Esophagus muscularis mucosa (tissue), 4 donors: ENCODE measurements at regions not wholly inside any gene's neighbourhood (a gene's known extent, or its start where the extent isn't known, plus 50 kb on each side); places are given as distances from the start of the nearest gene placed in this dataset.
"Not testable (repeated sequence)": the region's sequence is repeated elsewhere in the genome, so short reads cannot be mapped to it uniquely, and the experiment has no call there.

Source experiments
- DNase-seq: peaks from one replicate; pipeline ENCODE4 v3.0.0-alpha.2; 2017; ENCODE audit errors: extremely low spot score
- H3K27ac ChIP-seq, 4 donors: fragments of 200-600 bp; sonication (generic); replicated peaks in 1 of 4; 1 replicate in 3 of 4; 2 replicates in 1 of 4; pipeline ENCODE4 v1.5.1; 2016 to 2019; ENCODE audit warnings: mild to moderate bottlenecking in 1 of 4
- H3K27me3 ChIP-seq, 4 donors: fragments of 200-600 bp; sonication (generic); one replicate each; pipeline versions ENCODE4 v1.5.1 to v1.6.0; 2016 to 2019
- H3K36me3 ChIP-seq, 4 donors: fragments of 200-600 bp; sonication (generic); one replicate each; pipeline ENCODE4 v1.5.1; 2016 to 2019
- H3K4me1 ChIP-seq, 4 donors: fragments of 200-600 bp; sonication (generic); one replicate each; pipeline ENCODE4 v1.5.1; 2016 to 2019
- H3K4me3 ChIP-seq, 4 donors: fragments of 200-600 bp; sonication (generic); 1 replicate in 2 of 4; 2 replicates in 2 of 4; pipeline ENCODE4 v1.5.1; 2016 to 2019; ENCODE audit warnings: mild to moderate bottlenecking in 4 of 4, moderate library complexity in 1 of 4
- H3K9me3 ChIP-seq, 4 donors: fragments of 200-600 bp; sonication (generic); 1 replicate in 3 of 4; 2 replicates in 1 of 4; pipeline ENCODE4 v1.5.1; 2016 to 2019
- EP300 ChIP-seq: sonication (generic); formaldehyde crosslinking; IDR thresholded peaks from one replicate; pipeline ENCODE4 v1.6.1; 2017; ENCODE audit warnings: antibody characterized with exemption
- POLR2A ChIP-seq: fragments of 450-650 bp; IDR thresholded peaks from one replicate; pipeline ENCODE4 v1.6.1; 2017; ENCODE audit warnings: antibody characterized with exemption, moderate library complexity, mild to moderate bottlenecking, low read depth
- POLR2AphosphoS5 ChIP-seq, 2 donors: sonication (generic); formaldehyde crosslinking; IDR thresholded peaks; one replicate each; pipeline ENCODE4 v1.6.1; 2017; ENCODE audit warnings: antibody characterized with exemption in 2 of 2
- WGBS: methylation state at CpG from one replicate; pipeline ENCODE4 v1.1.5; 2018; 5-methylcytosine and 5-hydroxymethylcytosine counted together
- intact Hi-C: fragments of 100-400 bp; cut with DNase I; formaldehyde crosslinking; loops from one replicate; pipeline ENCODE4 v1.15.1; 2023
- TF ChIP-seq, protein P1 (sequence below), 3 experiments: fragments of 200-600 bp in 2 of 3; fragments of 450-650 bp in 1 of 3; sonication (generic) in 2 of 3; IDR thresholded peaks; one replicate each; pipeline ENCODE4 v1.5.1; 2017 to 2019; ENCODE audit warnings: antibody characterized with exemption in 3 of 3, mild to moderate bottlenecking in 2 of 3, moderate library complexity in 1 of 3

DNA sequence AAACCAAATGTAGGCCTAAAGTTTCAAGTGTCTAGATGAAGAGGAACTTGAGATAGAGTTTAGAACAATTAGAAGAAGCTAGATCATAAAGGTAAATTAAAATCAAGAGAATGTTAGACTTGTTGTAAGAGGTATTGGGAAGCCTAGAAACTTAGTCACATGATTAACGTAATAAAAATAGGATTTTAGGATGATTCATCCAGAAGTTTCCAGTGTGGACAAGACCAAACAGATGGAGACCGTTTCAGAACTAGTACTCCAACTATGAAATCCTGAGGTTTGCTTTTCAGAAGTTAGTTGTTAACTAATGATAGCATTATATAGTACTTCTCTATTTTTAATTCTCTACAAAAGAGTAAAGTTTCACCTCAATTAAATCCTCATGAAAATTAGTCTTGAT, 104.9 kb downstream of the MZT1 start:
- Histone ChIP-seq H3K4me3 (no peak overlapping the region), H3K4me1 (no peaks in the 10 kb centered on the region), H3K27me3 (peaks cover 0 to 4% (median 0%) of the 10 kb centered on the region in 4 donors), H3K36me3 (no peaks in the 10 kb centered on the region), H3K9me3 (no peaks in the 10 kb centered on the region), H3K27ac (no peak overlapping the region)
- TF ChIP-seq EP300 (no peak), POLR2A (no peak), POLR2AphosphoS5 (IDR thresholded peaks at IDR 0.05) (no peak)
- TF ChIP-seq, protein P1, sequence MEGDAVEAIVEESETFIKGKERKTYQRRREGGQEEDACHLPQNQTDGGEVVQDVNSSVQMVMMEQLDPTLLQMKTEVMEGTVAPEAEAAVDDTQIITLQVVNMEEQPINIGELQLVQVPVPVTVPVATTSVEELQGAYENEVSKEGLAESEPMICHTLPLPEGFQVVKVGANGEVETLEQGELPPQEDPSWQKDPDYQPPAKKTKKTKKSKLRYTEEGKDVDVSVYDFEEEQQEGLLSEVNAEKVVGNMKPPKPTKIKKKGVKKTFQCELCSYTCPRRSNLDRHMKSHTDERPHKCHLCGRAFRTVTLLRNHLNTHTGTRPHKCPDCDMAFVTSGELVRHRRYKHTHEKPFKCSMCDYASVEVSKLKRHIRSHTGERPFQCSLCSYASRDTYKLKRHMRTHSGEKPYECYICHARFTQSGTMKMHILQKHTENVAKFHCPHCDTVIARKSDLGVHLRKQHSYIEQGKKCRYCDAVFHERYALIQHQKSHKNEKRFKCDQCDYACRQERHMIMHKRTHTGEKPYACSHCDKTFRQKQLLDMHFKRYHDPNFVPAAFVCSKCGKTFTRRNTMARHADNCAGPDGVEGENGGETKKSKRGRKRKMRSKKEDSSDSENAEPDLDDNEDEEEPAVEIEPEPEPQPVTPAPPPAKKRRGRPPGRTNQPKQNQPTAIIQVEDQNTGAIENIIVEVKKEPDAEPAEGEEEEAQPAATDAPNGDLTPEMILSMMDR (IDR thresholded peaks at IDR 0.05), result no peak
- DNase-seq, result no peak
- 80% methylated on average over 2 of the region's 2 CpGs for WGBS
- intact Hi-C loops, result no loop called here

DNA sequence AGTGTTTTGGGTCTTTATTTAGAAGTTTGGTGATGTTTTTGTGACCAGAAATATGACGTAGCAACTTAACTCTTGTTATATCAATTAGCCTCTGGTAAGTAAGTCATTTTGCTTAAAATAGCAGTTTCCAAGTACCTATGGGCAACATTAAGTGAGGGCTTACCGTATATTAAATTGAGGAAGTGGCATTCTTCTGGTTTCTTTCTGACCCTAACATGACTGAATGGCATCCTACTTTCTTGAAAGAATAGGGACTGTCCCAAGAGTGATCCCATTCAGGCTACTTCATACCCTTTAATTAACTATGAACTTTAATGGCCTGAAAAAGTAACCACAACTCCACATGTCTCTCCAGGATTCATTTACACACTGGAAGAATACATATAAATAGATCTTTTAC, 106.6 kb downstream of the MZT1 start:
- no peak for TF ChIP-seq EP300
- TF ChIP-seq POLR2AphosphoS5 (IDR thresholded peaks at IDR 0.05), result no peak
- no peak for TF ChIP-seq POLR2A
- TF ChIP-seq, protein P1 (IDR thresholded peaks at IDR 0.05), result no peak
- no peak overlapping the region for H3K4me3 ChIP-seq
- intact Hi-C loops, result no loop called here
- no peak overlapping the region for H3K27ac ChIP-seq
- 77% methylated on average over 2 of the region's 2 CpGs for WGBS
- no peaks in the 10 kb centered on the region for H3K36me3 ChIP-seq
- H3K9me3 ChIP-seq, result no peaks in the 10 kb centered on the region
- H3K27me3 ChIP-seq, result peaks cover 0 to 2% (median 0%) of the 10 kb centered on the region in 4 donors
- DNase-seq, result no peak
- no peaks in the 10 kb centered on the region for H3K4me1 ChIP-seq

DNA sequence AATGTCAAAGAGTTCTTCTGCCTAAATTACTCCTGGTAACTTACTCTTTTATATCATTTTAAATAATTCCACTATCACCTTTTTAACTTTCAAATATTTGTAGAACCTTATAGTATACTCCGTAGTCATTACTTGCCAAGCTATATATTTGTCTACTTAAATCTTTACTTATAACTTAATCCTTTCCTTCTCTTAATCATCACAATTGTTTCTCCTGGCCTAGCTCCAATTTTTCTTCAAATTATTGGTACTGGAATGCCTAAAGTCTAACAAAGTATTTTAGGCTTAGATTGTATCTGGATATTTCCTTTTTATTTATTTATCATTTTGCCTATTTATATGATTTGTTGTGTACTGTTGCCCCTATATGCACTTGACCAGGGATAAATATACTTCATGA, 109.5 kb downstream of the MZT1 start:
- Histone ChIP-seq H3K36me3 (no peaks in the 10 kb centered on the region), H3K4me3 (no peak overlapping the region), H3K27me3 (no peaks in the 10 kb centered on the region), H3K4me1 (no peaks in the 10 kb centered on the region), H3K27ac (no peak overlapping the region), H3K9me3 (no peaks in the 10 kb centered on the region)
- no peak for TF ChIP-seq POLR2A
- TF ChIP-seq POLR2AphosphoS5 (IDR thresholded peaks at IDR 0.05), result no peak
- TF ChIP-seq, protein P1 (IDR thresholded peaks at IDR 0.05), result no peak
- 49% methylated on average over 1 of the region's 1 CpG for WGBS
- no peak for DNase-seq
- intact Hi-C loops, result no loop called here

DNA sequence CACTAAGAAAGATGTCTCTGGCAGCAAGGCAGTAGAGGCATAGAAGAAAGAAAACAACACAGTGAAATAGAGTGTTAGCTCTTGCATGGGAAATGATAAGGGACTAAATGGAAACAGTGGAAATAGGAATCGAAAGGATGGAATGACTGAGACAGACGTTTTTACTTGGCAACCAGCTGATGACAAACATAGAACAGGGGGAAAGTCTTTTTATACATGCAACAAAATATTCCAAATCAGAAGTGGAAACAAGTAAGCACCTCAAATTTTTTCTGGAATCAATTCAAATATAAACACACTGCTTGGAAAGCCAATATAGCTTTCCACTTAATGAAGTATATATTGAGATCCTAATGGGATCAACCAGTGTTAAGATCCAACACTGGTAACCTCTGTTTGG, 110.2 kb downstream of the MZT1 start:
- Histone ChIP-seq H3K36me3 (no peaks in the 10 kb centered on the region), H3K4me3 (no peak overlapping the region), H3K4me1 (no peaks in the 10 kb centered on the region), H3K27ac (no peak overlapping the region), H3K9me3 (no peaks in the 10 kb centered on the region), H3K27me3 (no peaks in the 10 kb centered on the region)
- no peak for DNase-seq
- intact Hi-C loops, result no loop called here
- TF ChIP-seq POLR2A (no peak), EP300 (no peak), POLR2AphosphoS5 (IDR thresholded peaks at IDR 0.05) (no peak)
- TF ChIP-seq, protein P1 (IDR thresholded peaks at IDR 0.05), result no peak
- 64% methylated on average over 2 of the region's 2 CpGs for WGBS

DNA sequence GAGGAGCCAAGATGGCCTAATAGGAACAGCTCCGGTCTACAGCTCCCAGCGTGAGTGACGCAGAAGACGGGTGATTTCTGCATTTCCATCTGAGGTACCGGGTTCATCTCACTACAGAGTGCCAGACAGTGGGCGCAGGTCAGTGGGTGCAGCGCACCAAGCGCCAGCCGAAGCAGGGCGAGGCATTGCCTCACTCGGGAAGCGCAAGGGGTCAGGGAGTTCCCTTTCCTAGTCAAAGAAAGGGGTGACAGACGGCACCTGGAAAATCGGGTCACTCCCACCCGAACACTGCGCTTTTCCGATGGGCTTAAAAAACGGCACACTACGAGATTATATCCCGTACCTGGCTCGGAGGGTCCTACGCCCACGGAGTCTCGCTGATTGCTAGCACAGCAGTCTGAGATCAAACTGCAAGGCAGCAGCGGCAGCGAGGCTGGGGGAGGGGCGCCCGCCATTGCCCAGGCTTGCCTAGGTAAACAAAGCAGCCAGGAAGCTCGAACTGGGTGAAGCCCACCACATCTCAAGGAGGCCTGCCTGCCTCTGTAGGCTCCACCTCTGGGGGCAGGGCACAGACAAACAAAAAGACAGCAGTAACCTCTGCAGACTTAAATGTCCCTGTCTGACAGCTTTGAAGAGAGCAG, 117.1 kb downstream of the MZT1 start:
- H3K36me3 ChIP-seq, H3K4me3 ChIP-seq, H3K4me1 ChIP-seq, H3K27me3 ChIP-seq, H3K27ac ChIP-seq, H3K9me3 ChIP-seq, DNase-seq, intact Hi-C loops: not testable (repeated sequence)
- 89% methylated on average over 26 of the region's 29 CpGs for WGBS
